ENCODE measurements at regions not wholly inside any gene's neighbourhood (a gene's known extent, or its start where the extent isn't known, plus 50 kb on each side); places are given as distances from the start of the nearest gene placed in this dataset.

DNA sequence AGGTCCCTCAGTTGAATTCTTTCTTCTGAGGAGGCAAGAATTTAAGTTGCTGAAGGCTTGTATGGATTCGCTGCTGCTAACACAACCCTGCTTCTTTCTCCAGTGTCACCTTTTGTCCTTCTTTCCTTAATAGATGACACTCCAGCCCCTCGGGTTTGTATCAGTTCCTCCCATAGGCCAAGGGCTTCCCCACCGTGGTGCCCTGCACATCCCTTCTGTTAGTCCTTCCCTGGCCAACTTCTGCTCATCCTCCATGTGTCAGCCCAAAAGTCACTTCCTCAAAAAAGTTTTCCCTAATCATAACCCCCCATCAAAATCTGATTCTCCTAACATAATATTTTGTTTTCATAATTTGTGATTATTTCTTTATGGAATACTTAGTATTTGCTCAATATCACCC, 190.4 kb downstream of the RHOU start:
- no peak for TF ChIP-seq POLR2A (IDR thresholded peaks at IDR 0.05)
- TF ChIP-seq EP300 (IDR thresholded peaks at IDR 0.05; ENCODE audit: low read depth) = no peak
- no peak for TF ChIP-seq POLR2AphosphoS5 (IDR thresholded peaks at IDR 0.05)
- TF ChIP-seq, protein P1, sequence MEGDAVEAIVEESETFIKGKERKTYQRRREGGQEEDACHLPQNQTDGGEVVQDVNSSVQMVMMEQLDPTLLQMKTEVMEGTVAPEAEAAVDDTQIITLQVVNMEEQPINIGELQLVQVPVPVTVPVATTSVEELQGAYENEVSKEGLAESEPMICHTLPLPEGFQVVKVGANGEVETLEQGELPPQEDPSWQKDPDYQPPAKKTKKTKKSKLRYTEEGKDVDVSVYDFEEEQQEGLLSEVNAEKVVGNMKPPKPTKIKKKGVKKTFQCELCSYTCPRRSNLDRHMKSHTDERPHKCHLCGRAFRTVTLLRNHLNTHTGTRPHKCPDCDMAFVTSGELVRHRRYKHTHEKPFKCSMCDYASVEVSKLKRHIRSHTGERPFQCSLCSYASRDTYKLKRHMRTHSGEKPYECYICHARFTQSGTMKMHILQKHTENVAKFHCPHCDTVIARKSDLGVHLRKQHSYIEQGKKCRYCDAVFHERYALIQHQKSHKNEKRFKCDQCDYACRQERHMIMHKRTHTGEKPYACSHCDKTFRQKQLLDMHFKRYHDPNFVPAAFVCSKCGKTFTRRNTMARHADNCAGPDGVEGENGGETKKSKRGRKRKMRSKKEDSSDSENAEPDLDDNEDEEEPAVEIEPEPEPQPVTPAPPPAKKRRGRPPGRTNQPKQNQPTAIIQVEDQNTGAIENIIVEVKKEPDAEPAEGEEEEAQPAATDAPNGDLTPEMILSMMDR (IDR thresholded peaks at IDR 0.05) = no peak
- in situ Hi-C loops (cut with MboI; ENCODE audit: low pct_ligation_motif_present in 1 of 4, low pct_unique_long_range_greater_than_20kb in 1 of 4, low sequenced_read_pairs in 3 of 4) (no loop called here), intact Hi-C loops (cut with DNase I; ENCODE audit: low total_unique reads) (no loop called here)
- H3K4me1 ChIP-seq = peaks cover 0 to 8% (median 0%) of the 10 kb centered on the region in 4 donors
- no peak for DNase-seq
- H3K27me3 ChIP-seq = no peaks in the 10 kb centered on the region
- 79 to 93% methylated on average over 3 of the region's 3 CpGs for WGBS, 2 donors (ENCODE audit: low coverage in 1 of 2)
- no peak overlapping the region for H3K4me3 ChIP-seq
- no peaks in the 10 kb centered on the region for H3K9me3 ChIP-seq
- no peak overlapping the region for H3K27ac ChIP-seq
- H3K36me3 ChIP-seq = no peaks in the 10 kb centered on the region

DNA sequence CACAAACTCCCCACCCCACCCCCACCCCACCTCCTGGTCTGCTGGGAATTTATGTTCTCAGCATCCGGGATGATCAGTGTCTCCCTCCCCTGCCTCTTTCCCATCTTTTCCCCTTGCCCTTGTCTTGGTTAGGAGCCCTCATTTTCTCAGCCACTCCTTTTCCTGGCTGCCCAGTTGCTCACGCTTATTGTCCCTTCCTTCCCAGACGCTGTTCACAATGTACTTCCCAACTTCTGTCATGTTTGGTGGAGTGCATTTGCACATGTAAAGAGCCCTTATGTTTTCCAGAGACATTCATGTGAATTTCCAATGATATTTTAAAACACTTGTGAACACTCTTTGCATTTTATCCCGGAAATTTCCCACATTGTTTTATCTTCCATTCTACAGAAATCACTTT, 192.1 kb downstream of the RHOU start:
- in situ Hi-C loops (cut with MboI; ENCODE audit: low pct_ligation_motif_present in 1 of 4, low pct_unique_long_range_greater_than_20kb in 1 of 4, low sequenced_read_pairs in 3 of 4) = no loop called here

DNA sequence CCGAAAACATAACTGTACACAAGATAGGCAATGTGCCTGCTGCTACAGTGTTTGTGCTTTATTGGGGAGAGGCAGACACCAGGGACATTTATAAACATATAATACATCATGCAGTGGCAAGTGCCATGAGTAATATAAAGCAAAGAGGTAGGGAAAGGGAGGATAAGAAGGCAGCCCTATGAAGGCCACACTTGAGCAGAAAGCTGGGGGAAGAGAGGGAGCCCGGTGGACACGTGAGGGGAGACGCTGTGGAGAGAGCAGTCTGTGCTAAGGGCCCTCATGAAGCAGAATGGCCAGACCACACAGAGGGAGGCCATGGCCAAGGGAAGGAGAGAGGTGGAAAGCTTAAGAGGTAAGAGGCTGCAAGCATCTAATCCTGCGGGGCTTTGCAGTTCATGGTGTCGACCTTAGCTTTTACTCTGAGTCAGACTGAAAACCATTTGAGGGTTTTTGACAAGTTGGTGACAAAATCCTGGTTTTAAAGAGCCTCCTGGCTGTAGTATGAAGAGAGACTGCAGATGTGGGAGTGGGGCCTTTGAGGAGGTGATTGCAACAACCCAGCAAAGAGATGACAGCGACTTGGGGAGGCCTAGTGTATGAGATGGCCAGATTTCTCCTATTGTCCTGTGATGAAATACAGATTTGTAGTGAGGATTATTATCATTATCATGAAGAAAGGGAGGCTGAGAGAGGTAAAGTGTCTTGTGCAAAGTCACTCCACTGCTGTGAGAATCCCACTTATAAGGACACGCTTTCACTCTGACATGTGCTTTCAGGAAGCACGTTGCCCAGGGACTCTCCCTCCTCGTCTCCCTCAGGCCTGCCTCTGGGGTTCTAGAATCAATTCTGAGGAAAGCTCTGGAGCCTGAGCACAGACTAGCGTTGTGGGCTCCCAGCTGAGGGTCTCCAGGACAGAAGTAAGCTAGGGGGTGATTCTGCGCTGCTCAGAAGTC, 192.9 kb downstream of the RHOU start:
- DNase-seq = no peak
- Histone ChIP-seq H3K27ac (no peak overlapping the region), H3K4me1 (peaks cover 0 to 19% (median 4%) of the 10 kb centered on the region in 4 donors), H3K4me3 (no peak overlapping the region), H3K9me3 (no peaks in the 10 kb centered on the region), H3K27me3 (no peaks in the 10 kb centered on the region), H3K36me3 (no peaks in the 10 kb centered on the region)
- intact Hi-C loops (cut with DNase I; ENCODE audit: low total_unique reads) = no loop called here
- TF ChIP-seq, protein P1 (IDR thresholded peaks at IDR 0.05) = no peak
- TF ChIP-seq POLR2AphosphoS5 (IDR thresholded peaks at IDR 0.05) (no peak), POLR2A (IDR thresholded peaks at IDR 0.05) (no peak)
- in situ Hi-C loops (cut with MboI; ENCODE audit: low pct_ligation_motif_present in 1 of 4, low pct_unique_long_range_greater_than_20kb in 1 of 4, low sequenced_read_pairs in 3 of 4) = no loop called here
- 80 to 81% methylated on average over 8 to 12 of the region's 12 CpGs for WGBS, 2 donors (ENCODE audit: low coverage in 1 of 2)

More for the DNA sequence above, 192.1 kb downstream of the RHOU start:
- DNase-seq = no peak
- H3K4me1 ChIP-seq = peaks cover 0 to 15% (median 2%) of the 10 kb centered on the region in 4 donors
- H3K27me3 ChIP-seq = no peaks in the 10 kb centered on the region
- 62 to 85% methylated on average over 4 of the region's 4 CpGs for WGBS, 2 donors (ENCODE audit: low coverage in 1 of 2)
- no peak overlapping the region for H3K27ac ChIP-seq
- intact Hi-C loops (cut with DNase I; ENCODE audit: low total_unique reads) = no loop called here
- no peaks in the 10 kb centered on the region for H3K9me3 ChIP-seq
- no peaks in the 10 kb centered on the region for H3K36me3 ChIP-seq
- no peak overlapping the region for H3K4me3 ChIP-seq
- no peak for TF ChIP-seq EP300 (IDR thresholded peaks at IDR 0.05; ENCODE audit: low read depth)
- TF ChIP-seq, protein P1 (IDR thresholded peaks at IDR 0.05) = no peak

- intact Hi-C loops (cut with DNase I; ENCODE audit: low total_unique reads) (no loop called here), in situ Hi-C loops (cut with MboI; ENCODE audit: low pct_ligation_motif_present in 1 of 4, low pct_unique_long_range_greater_than_20kb in 1 of 4, low sequenced_read_pairs in 3 of 4) (no loop called here)
- DNase-seq = no peak
- WGBS, 2 donors (ENCODE audit: low coverage in 1 of 2) = 78 to 84% methylated on average over 4 of the region's 4 CpGs
- no peaks in the 10 kb centered on the region for H3K27me3 ChIP-seq
- no peaks in the 10 kb centered on the region for H3K9me3 ChIP-seq
- H3K4me3 ChIP-seq = no peak overlapping the region
- peaks cover 0 to 28% (median 6%) of the 10 kb centered on the region in 4 donors for H3K4me1 ChIP-seq
- TF ChIP-seq POLR2A (IDR thresholded peaks at IDR 0.05) = no peak
- no peak for TF ChIP-seq POLR2AphosphoS5 (IDR thresholded peaks at IDR 0.05)
- TF ChIP-seq EP300 (IDR thresholded peaks at IDR 0.05; ENCODE audit: low read depth) = no peak
- TF ChIP-seq, protein P1 (IDR thresholded peaks at IDR 0.05) = no peak
- H3K27ac ChIP-seq = peak overlapping the region in 3 of 4 donors; percentile 70 to 72 (median 71)
- no peaks in the 10 kb centered on the region for H3K36me3 ChIP-seq
Measured at GRCh38 chr1:228929476-228930027, 194.3 kb downstream of the RHOU start.
